HEK293 (cell line): ENCODE measurements at regions not wholly inside any gene's neighbourhood (a gene's known extent, or its start where the extent isn't known, plus 50 kb on each side); places are given as distances from the start of the nearest gene placed in this dataset.

Experiments used
- EGR2 ChIP-seq: fragments of 450-650 bp; formaldehyde crosslinking; IDR thresholded peaks from 2 replicates; pipeline ENCODE4 v1.5.1; 2016; ENCODE audit warnings: low read depth, missing biosample characterization, missing genetic modification characterization
- IKZF3 ChIP-seq: fragments of 450-650 bp; IDR thresholded peaks from 2 replicates; pipeline ENCODE4 v1.5.0; 2018; ENCODE audit warnings: missing biosample characterization, mild to moderate bottlenecking, missing genetic modification characterization, moderate library complexity
- OSR2 ChIP-seq: fragments of 450-650 bp; formaldehyde crosslinking; IDR thresholded peaks from 2 replicates; pipeline ENCODE4 v1.5.1; 2016; ENCODE audit warnings: missing biosample characterization, missing genetic modification characterization
- SALL2 ChIP-seq: fragments of 450-650 bp; formaldehyde crosslinking; IDR thresholded peaks from 2 replicates; pipeline ENCODE4 v1.5.0; 2017; ENCODE audit warnings: missing biosample characterization, mild to moderate bottlenecking, missing genetic modification characterization, borderline replicate concordance
- SP2 ChIP-seq: fragments of 450-650 bp; formaldehyde crosslinking; IDR thresholded peaks from 2 replicates; pipeline ENCODE4 v1.5.1; 2016; ENCODE audit warnings: missing biosample characterization, missing genetic modification characterization
- SP7 ChIP-seq: fragments of 450-650 bp; formaldehyde crosslinking; IDR thresholded peaks from 2 replicates; pipeline ENCODE4 v1.5.1; 2016; ENCODE audit warnings: missing biosample characterization, missing genetic modification characterization
- ZNF10 ChIP-seq: fragments of 450-650 bp; formaldehyde crosslinking; IDR thresholded peaks from 2 replicates; pipeline ENCODE4 v1.5.1; 2017; ENCODE audit warnings: missing biosample characterization, missing genetic modification characterization
- ZNF146 ChIP-seq: fragments of 450-650 bp; formaldehyde crosslinking; IDR thresholded peaks from 2 replicates; pipeline ENCODE4 v1.5.1; 2016; ENCODE audit warnings: missing biosample characterization, missing genetic modification characterization
- ZNF23 ChIP-seq: fragments of 450-650 bp; formaldehyde crosslinking; IDR thresholded peaks from 2 replicates; pipeline ENCODE4 v1.5.1; 2016; ENCODE audit warnings: missing biosample characterization, missing genetic modification characterization, borderline replicate concordance
- ZNF24 ChIP-seq: fragments of 450-650 bp; formaldehyde crosslinking; IDR thresholded peaks from 2 replicates; pipeline ENCODE4 v1.5.1; 2016; ENCODE audit warnings: missing biosample characterization, missing genetic modification characterization
- ZNF394 ChIP-seq: fragments of 450-650 bp; formaldehyde crosslinking; IDR thresholded peaks from 2 replicates; pipeline ENCODE4 v1.5.1; 2016; ENCODE audit warnings: missing biosample characterization, missing genetic modification characterization, mild to moderate bottlenecking, moderate library complexity, borderline replicate concordance
- ZNF48 ChIP-seq: fragments of 450-650 bp; formaldehyde crosslinking; IDR thresholded peaks from 2 replicates; pipeline ENCODE4 v1.5.1; 2016; ENCODE audit warnings: missing biosample characterization, missing genetic modification characterization
- ZNF521 ChIP-seq: fragments of 450-650 bp; formaldehyde crosslinking; IDR thresholded peaks from 2 replicates; pipeline ENCODE4 v1.5.1; 2017; ENCODE audit warnings: missing biosample characterization, mild to moderate bottlenecking, missing genetic modification characterization
- ZNF549 ChIP-seq: fragments of 450-650 bp; IDR thresholded peaks from 2 replicates; pipeline ENCODE4 v1.5.1; 2018; ENCODE audit warnings: missing biosample characterization, missing genetic modification characterization, mild to moderate bottlenecking, inconsistent platforms, moderate library complexity
- ZNF561 ChIP-seq: fragments of 450-650 bp; IDR thresholded peaks from 2 replicates; pipeline ENCODE4 v1.5.1; 2018; ENCODE audit warnings: missing biosample characterization, missing genetic modification characterization, borderline replicate concordance
- ZNF585B ChIP-seq: fragments of 450-650 bp; formaldehyde crosslinking; IDR thresholded peaks from 2 replicates; pipeline ENCODE4 v1.5.1; 2016; ENCODE audit warnings: missing biosample characterization, missing genetic modification characterization
- ZSCAN23 ChIP-seq: fragments of 450-650 bp; formaldehyde crosslinking; IDR thresholded peaks from 2 replicates; pipeline ENCODE4 v1.5.1; 2016; ENCODE audit warnings: missing biosample characterization, missing genetic modification characterization
- TF ChIP-seq, protein P1 (sequence below): fragments of 450-650 bp; formaldehyde crosslinking; IDR thresholded peaks from 2 replicates; pipeline ENCODE4 v1.5.1; 2016; ENCODE audit warnings: missing biosample characterization, missing genetic modification characterization
- TF ChIP-seq, protein P2 (sequence below): fragments of 450-650 bp; formaldehyde crosslinking; IDR thresholded peaks from 2 replicates; pipeline ENCODE4 v1.5.1; 2016; ENCODE audit warnings: missing biosample characterization, missing genetic modification characterization
- TF ChIP-seq, protein P3 (sequence below): fragments of 450-650 bp; formaldehyde crosslinking; IDR thresholded peaks from 2 replicates; pipeline ENCODE4 v1.5.1; 2016; ENCODE audit warnings: missing biosample characterization, missing genetic modification characterization
- TF ChIP-seq, protein P4 (sequence below): fragments of 450-650 bp; formaldehyde crosslinking; optimal IDR thresholded peaks from 2 replicates; pipeline ENCODE3; 2016; ENCODE audit warnings: missing biosample characterization, mild to moderate bottlenecking, missing genetic modification characterization
- TF ChIP-seq, protein P5 (sequence below): fragments of 450-650 bp; formaldehyde crosslinking; IDR thresholded peaks from 2 replicates; pipeline ENCODE4; 2016; ENCODE audit warnings: missing biosample characterization, missing genetic modification characterization
- TF ChIP-seq, protein P6 (sequence below): fragments of 450-650 bp; formaldehyde crosslinking; IDR thresholded peaks from 2 replicates; pipeline ENCODE4 v1.5.1; 2016; ENCODE audit warnings: missing biosample characterization, missing genetic modification characterization
- TF ChIP-seq, protein P7 (sequence below): fragments of 450-650 bp; formaldehyde crosslinking; IDR thresholded peaks from 2 replicates; pipeline ENCODE4 v1.5.1; 2016; ENCODE audit warnings: missing biosample characterization, missing genetic modification characterization

DNA sequence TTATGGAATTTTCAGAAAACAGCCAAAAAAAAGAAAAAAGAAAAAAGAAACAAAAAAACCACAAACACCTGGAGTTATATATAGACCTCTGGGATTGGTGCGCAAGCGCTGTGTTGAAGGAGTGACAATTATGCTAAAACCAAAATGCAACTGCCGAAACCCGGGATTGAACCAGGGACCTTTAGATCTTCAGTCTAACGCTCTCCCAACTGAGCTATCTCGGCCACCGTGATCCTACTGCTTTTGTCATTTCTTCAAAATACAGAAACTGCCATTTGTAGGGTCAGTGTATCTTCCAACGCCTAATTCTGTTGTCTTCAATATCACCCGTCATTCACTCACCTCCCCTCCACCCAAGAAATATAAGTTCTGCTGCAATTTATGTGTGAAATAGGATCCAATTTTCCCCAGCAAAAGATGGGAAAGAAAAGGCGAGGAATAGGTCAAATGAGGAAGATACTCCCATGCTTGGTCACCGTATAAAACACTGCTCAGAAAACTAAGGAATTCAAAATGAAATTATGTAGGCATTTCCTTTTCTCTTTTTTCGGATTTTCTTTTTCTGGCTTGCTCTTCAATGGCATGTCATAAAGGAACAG lies 116.0 kb downstream of the TRIM27 start (continued):
- TF ChIP-seq, protein P1, sequence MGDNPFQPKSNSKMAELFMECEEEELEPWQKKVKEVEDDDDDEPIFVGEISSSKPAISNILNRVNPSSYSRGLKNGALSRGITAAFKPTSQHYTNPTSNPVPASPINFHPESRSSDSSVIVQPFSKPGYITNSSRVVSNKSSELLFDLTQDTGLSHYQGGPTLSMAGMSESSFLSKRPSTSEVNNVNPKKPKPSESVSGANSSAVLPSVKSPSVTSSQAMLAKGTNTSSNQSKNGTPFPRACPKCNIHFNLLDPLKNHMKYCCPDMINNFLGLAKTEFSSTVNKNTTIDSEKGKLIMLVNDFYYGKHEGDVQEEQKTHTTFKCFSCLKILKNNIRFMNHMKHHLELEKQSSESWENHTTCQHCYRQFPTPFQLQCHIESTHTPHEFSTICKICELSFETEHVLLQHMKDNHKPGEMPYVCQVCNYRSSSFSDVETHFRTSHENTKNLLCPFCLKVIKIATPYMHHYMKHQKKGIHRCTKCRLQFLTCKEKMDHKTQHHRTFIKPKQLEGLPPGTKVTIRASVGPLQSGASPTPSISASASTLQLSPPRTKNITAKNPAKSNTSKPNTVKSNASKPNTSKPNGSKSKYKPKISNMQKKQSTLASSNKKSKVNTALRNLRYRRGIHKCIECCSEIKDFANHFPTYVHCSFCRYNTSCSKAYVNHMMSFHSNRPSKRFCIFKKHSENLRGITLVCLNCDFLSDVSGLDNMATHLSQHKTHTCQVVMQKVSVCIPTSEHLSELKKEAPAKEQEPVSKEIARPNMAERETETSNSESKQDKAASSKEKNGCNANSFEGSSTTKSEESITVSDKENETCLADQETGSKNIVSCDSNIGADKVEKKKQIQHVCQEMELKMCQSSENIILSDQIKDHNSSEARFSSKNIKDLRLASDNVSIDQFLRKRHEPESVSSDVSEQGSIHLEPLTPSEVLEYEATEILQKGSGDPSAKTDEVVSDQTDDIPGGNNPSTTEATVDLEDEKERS (tag by site-specific recombination), result no peak
- TF ChIP-seq SALL2, result no peak
- TF ChIP-seq, protein P2, sequence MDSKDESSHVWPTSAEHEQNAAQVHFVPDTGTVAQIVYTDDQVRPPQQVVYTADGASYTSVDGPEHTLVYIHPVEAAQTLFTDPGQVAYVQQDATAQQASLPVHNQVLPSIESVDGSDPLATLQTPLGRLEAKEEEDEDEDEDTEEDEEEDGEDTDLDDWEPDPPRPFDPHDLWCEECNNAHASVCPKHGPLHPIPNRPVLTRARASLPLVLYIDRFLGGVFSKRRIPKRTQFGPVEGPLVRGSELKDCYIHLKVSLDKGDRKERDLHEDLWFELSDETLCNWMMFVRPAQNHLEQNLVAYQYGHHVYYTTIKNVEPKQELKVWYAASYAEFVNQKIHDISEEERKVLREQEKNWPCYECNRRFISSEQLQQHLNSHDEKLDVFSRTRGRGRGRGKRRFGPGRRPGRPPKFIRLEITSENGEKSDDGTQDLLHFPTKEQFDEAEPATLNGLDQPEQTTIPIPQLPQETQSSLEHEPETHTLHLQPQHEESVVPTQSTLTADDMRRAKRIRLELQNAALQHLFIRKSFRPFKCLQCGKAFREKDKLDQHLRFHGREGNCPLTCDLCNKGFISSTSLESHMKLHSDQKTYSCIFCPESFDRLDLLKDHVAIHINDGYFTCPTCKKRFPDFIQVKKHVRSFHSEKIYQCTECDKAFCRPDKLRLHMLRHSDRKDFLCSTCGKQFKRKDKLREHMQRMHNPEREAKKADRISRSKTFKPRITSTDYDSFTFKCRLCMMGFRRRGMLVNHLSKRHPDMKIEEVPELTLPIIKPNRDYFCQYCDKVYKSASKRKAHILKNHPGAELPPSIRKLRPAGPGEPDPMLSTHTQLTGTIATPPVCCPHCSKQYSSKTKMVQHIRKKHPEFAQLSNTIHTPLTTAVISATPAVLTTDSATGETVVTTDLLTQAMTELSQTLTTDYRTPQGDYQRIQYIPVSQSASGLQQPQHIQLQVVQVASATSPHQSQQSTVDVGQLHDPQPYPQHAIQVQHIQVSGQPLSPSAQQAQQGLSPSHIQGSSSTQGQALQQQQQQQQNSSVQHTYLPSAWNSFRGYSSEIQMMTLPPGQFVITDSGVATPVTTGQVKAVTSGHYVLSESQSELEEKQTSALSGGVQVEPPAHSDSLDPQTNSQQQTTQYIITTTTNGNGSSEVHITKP (tag by site-specific recombination), result peak; percentile 50; the same call in 1 of the 2 replicates
- TF ChIP-seq, protein P3, sequence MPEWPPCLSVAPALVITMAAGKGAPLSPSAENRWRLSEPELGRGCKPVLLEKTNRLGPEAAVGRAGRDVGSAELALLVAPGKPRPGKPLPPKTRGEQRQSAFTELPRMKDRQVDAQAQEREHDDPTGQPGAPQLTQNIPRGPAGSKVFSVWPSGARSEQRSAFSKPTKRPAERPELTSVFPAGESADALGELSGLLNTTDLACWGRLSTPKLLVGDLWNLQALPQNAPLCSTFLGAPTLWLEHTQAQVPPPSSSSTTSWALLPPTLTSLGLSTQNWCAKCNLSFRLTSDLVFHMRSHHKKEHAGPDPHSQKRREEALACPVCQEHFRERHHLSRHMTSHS (tag by site-specific recombination), result no peak
- no peak for TF ChIP-seq ZNF549 (tag by site-specific recombination)
- TF ChIP-seq ZNF24 (tag by site-specific recombination), result peak; percentile 81; the same call in 1 of the 2 replicates
- TF ChIP-seq SP2 (tag by site-specific recombination), result no peak
- TF ChIP-seq, protein P4, sequence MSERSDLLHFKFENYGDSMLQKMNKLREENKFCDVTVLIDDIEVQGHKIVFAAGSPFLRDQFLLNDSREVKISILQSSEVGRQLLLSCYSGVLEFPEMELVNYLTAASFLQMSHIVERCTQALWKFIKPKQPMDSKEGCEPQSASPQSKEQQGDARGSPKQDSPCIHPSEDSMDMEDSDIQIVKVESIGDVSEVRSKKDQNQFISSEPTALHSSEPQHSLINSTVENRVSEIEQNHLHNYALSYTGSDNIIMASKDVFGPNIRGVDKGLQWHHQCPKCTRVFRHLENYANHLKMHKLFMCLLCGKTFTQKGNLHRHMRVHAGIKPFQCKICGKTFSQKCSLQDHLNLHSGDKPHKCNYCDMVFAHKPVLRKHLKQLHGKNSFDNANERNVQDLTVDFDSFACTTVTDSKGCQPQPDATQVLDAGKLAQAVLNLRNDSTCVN (tag by site-specific recombination), result no peak
- TF ChIP-seq ZSCAN23, result no peak
- no peak for TF ChIP-seq ZNF585B (tag by site-specific recombination)
- TF ChIP-seq ZNF146 (tag by site-specific recombination), result no peak
- TF ChIP-seq ZNF521 (tag by site-specific recombination), result no peak
- TF ChIP-seq EGR2 (tag by site-specific recombination), result no peak
- TF ChIP-seq, protein P5, sequence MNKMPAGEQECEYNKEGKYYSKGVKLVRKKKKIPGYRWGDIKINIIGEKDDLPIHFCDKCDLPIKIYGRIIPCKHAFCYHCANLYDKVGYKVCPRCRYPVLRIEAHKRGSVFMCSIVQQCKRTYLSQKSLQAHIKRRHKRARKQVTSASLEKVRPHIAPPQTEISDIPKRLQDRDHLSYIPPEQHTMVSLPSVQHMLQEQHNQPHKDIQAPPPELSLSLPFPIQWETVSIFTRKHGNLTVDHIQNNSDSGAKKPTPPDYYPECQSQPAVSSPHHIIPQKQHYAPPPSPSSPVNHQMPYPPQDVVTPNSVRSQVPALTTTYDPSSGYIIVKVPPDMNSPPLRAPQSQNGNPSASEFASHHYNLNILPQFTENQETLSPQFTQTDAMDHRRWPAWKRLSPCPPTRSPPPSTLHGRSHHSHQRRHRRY (tag by site-specific recombination), result no peak
- peak; percentile 85 for TF ChIP-seq ZNF561 (tag by site-specific recombination)
- TF ChIP-seq ZNF48 (tag by site-specific recombination), result no peak
- TF ChIP-seq ZNF23, result no peak
- peak; percentile 53; the same call in 1 of the 2 replicates for TF ChIP-seq ZNF394 (tag by site-specific recombination)
- TF ChIP-seq, protein P6, sequence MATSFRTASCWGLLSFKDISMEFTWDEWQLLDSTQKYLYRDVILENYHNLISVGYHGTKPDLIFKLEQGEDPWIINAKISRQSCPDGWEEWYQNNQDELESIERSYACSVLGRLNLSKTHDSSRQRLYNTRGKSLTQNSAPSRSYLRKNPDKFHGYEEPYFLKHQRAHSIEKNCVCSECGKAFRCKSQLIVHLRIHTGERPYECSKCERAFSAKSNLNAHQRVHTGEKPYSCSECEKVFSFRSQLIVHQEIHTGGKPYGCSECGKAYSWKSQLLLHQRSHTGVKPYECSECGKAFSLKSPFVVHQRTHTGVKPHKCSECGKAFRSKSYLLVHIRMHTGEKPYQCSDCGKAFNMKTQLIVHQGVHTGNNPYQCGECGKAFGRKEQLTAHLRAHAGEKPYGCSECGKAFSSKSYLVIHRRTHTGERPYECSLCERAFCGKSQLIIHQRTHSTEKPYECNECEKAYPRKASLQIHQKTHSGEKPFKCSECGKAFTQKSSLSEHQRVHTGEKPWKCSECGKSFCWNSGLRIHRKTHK, result no peak
- no peak for TF ChIP-seq OSR2 (tag by site-specific recombination)
- peak; percentile 58; the same call in 1 of the 2 replicates for TF ChIP-seq ZNF10 (tag by site-specific recombination)
- TF ChIP-seq IKZF3 (tag by site-specific recombination), result no peak
- peak; percentile 84 for TF ChIP-seq SP7 (tag by site-specific recombination)
- TF ChIP-seq, protein P7, sequence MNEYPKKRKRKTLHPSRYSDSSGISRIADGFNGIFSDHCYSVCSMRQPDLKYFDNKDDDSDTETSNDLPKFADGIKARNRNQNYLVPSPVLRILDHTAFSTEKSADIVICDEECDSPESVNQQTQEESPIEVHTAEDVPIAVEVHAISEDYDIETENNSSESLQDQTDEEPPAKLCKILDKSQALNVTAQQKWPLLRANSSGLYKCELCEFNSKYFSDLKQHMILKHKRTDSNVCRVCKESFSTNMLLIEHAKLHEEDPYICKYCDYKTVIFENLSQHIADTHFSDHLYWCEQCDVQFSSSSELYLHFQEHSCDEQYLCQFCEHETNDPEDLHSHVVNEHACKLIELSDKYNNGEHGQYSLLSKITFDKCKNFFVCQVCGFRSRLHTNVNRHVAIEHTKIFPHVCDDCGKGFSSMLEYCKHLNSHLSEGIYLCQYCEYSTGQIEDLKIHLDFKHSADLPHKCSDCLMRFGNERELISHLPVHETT (tag by site-specific recombination), result peak; percentile 61; the same call in 1 of the 2 replicates
